ENCODE measurements at regions not wholly inside any gene's neighbourhood (a gene's known extent, or its start where the extent isn't known, plus 50 kb on each side); places are given as distances from the start of the nearest gene placed in this dataset.

- FAIRE-seq (no peak), DNase-seq (ENCODE audit: low read depth in 1 of 2, low spot score in 2 of 2) (peak; percentile 44 to 84)
- Histone ChIP-seq H3K4me1 (replicated peaks in 1 of 4; ENCODE audit: control insufficient read depth in 3 of 4, insufficient read depth in 4 of 4, low read length in 3 of 4) (no peaks in the 10 kb centered on the region), H2AFZ (ENCODE audit: low read length) (peak overlapping the region; percentile 84), H2BK5ac (ENCODE audit: low read depth, low read length) (no peak overlapping the region), H4K5ac (ENCODE audit: insufficient read length, low read depth, low read length) (no peak overlapping the region), H3K4me3 (ENCODE audit: extremely low read depth in 1 of 4, insufficient read depth in 2 of 4, low read depth in 3 of 4, low read length in 4 of 4) (no peak overlapping the region), H3K4ac (replicated peaks; ENCODE audit: insufficient read length, low read depth, low read length) (no peak overlapping the region), H3K4me2 (ENCODE audit: insufficient read depth in 1 of 2, low read depth in 2 of 2, low read length in 2 of 2) (no peak overlapping the region), H3K23me2 (ENCODE audit: low read depth, low read length) (no peaks in the 10 kb centered on the region), H4K91ac (replicated peaks; ENCODE audit: insufficient read length, low read length) (no peak overlapping the region), H3K14ac (ENCODE audit: insufficient read length) (no peak overlapping the region), H2BK12ac (ENCODE audit: low read depth, low read length) (no peak overlapping the region), H3K79me2 (ENCODE audit: control insufficient read depth in 1 of 2, insufficient read depth in 2 of 2, low read length in 2 of 2) (no peaks in the 10 kb centered on the region), H3K79me1 (ENCODE audit: low read depth, low read length) (no peaks in the 10 kb centered on the region), H2BK120ac (replicated peaks; ENCODE audit: low read depth, low read length) (no peak overlapping the region), H3K9ac (replicated peaks in 1 of 4; ENCODE audit: extremely low read depth in 1 of 4, low read depth in 3 of 4, low read length in 3 of 4) (no peak overlapping the region), H3K27ac (ENCODE audit: low read depth, low read length) (no peak overlapping the region), H3K9me3 (ENCODE audit: insufficient read depth in 2 of 2, low read depth in 1 of 2, low read length in 1 of 2) (peaks cover 0 to 4% of the 10 kb centered on the region in 2 experiments; a peak in 1 of 4 replicates), H2AK5ac (ENCODE audit: low read depth, low read length) (no peak overlapping the region), H4K8ac (ENCODE audit: extremely low read depth, insufficient read depth, low read length) (no peak overlapping the region), H3K36me3 (ENCODE audit: control insufficient read depth in 2 of 4, insufficient read depth in 4 of 4, low read length in 3 of 4) (no peaks in the 10 kb centered on the region), H2BK20ac (ENCODE audit: low read length) (no peak overlapping the region), H2BK15ac (ENCODE audit: low read length) (no peak overlapping the region), H3K18ac (ENCODE audit: extremely low read depth, low read length) (no peak overlapping the region), H3K23ac (ENCODE audit: insufficient read length) (no peak overlapping the region), H4K20me1 (replicated peaks in 1 of 2; ENCODE audit: control insufficient read depth in 1 of 2, insufficient read depth in 2 of 2, low read length in 2 of 2) (no peaks in the 10 kb centered on the region), H3K27me3 (replicated peaks in 1 of 4; ENCODE audit: control insufficient read depth in 3 of 4, extremely low read depth in 1 of 4, insufficient read depth in 3 of 4, low read length in 3 of 4) (no peaks in the 10 kb centered on the region), H3K56ac (replicated peaks; ENCODE audit: insufficient read length, low read depth, low read length) (no peak overlapping the region)
- whole genome bisulfite sequencing, 2 experiments (ENCODE audit: extremely low coverage in 1 of 2, insufficient coverage in 1 of 2, insufficient read length in 1 of 2, insufficient replicate concordance in 2 of 2, low coverage in 1 of 2, low lambda C conversion rate in 2 of 2, missing lambda C conversion rate in 1 of 2), result 70% methylated on average over 4 of the region's 4 CpGs; no CpG with 5 or more reads in 1 of the 2 experiments
- ChIA-PET CTCF (ENCODE audit: partially characterized antibody) (interaction anchor here (0.6 to 1.5 kb wide), 7 partner anchors 8 to 280 kb away, joined by 3 to 8 read pairs (median 3); no protein-coding TSS in a partner anchor), POLR2A (ENCODE audit: partially characterized antibody) (no interaction called here)
- no peak for TF ChIP-seq EP300 (IDR thresholded peaks at IDR 0.05; ENCODE audit: borderline replicate concordance in 1 of 2, low read depth in 2 of 2, low read length in 2 of 2)
- TF ChIP-seq BRCA1 (IDR thresholded peaks at IDR 0.05; ENCODE audit: low read depth, low read length), result no peak
- no peak for TF ChIP-seq SAP30 (IDR thresholded peaks at IDR 0.05; ENCODE audit: insufficient read depth, insufficient replicate concordance, low read length)
- TF ChIP-seq BCL11A (IDR thresholded peaks at IDR 0.05; ENCODE audit: low read depth in 2 of 2, low read length in 2 of 2), result no peak
- no peak for TF ChIP-seq TCF12 (IDR thresholded peaks at IDR 0.05; ENCODE audit: low read depth, low read length)
- no peak for TF ChIP-seq SP2 (IDR thresholded peaks at IDR 0.05; ENCODE audit: low read length)
- TF ChIP-seq CEBPB (IDR thresholded peaks at IDR 0.05; ENCODE audit: low read depth, low read length), result peak; percentile 96
- TF ChIP-seq RXRA (IDR thresholded peaks at IDR 0.05; ENCODE audit: insufficient read depth, low read depth, low read length), result no peak
- TF ChIP-seq NANOG (IDR thresholded peaks at IDR 0.05; ENCODE audit: insufficient read depth, low read depth, low read length, poor library complexity, severe bottlenecking), result no peak
- TF ChIP-seq SIN3A (conservative IDR thresholded peaks at IDR 0.05 in 1 of 2, IDR thresholded peaks at IDR 0.05 in 1 of 2; ENCODE audit: low read depth in 1 of 2, low read length in 2 of 2), result no peak
- no peak for TF ChIP-seq RBBP5 (IDR thresholded peaks at IDR 0.05; ENCODE audit: borderline replicate concordance, low read depth, low read length)
- peak; percentile 26; the same call in 1 of the 2 replicates for TF ChIP-seq CREB1 (IDR thresholded peaks at IDR 0.05)
These were observed 614.1 kb upstream of the CDH9 start for GRCh38 chr5:27652505-27652904.

All from H1 (cell line).